Fibroblast of lung (primary cell): ENCODE measurements at regions not wholly inside any gene's neighbourhood (a gene's known extent, or its start where the extent isn't known, plus 50 kb on each side); places are given as distances from the start of the nearest gene placed in this dataset.

Experiments
- DNase-seq, 2 donors: peaks; one replicate each; pipeline versions ENCODE4 v3.0.0 to v3.0.0-alpha.2; 2010; ENCODE audit warnings: low read depth in 2 of 2
- H2AFZ ChIP-seq: 2 replicates; pipeline ENCODE4 v1.5.1; 2012; ENCODE audit warnings: low read length, control low read depth, inconsistent platforms
- H3K27ac ChIP-seq: 2 replicates; pipeline ENCODE4 v1.5.1; 2011; ENCODE audit warnings: low read length, control low read depth; ENCODE audit not compliant: insufficient read depth
- H3K27me3 ChIP-seq: 2 replicates; pipeline ENCODE4 v1.5.1; 2011; ENCODE audit warnings: mild to moderate bottlenecking, low read length; ENCODE audit not compliant: control insufficient read depth, insufficient read depth
- H3K36me3 ChIP-seq: 2 replicates; pipeline ENCODE4 v1.5.1; 2011; ENCODE audit warnings: low read length; ENCODE audit not compliant: control insufficient read depth, insufficient read depth
- H3K4me1 ChIP-seq: 2 replicates; pipeline ENCODE4 v1.5.1; 2011; ENCODE audit warnings: low read length; ENCODE audit not compliant: control insufficient read depth, insufficient read depth; ENCODE audit errors: extremely low read depth
- H3K4me2 ChIP-seq: 2 replicates; pipeline ENCODE4 v1.5.1; 2011; ENCODE audit warnings: low read length, control low read depth; ENCODE audit not compliant: insufficient read depth; ENCODE audit errors: extremely low read depth
- H3K4me3 ChIP-seq, 4 experiments: fragments of 200-600 bp in 1 of 4; sonication (generic) in 1 of 4; replicated peaks in 1 of 4; 2 replicates each; pipeline ENCODE4 v1.5.1; 2011 to 2016; ENCODE audit warnings: low read length in 4 of 4, low read depth in 3 of 4, mild to moderate bottlenecking in 3 of 4, control low read depth in 2 of 4, inconsistent platforms in 1 of 4, mixed read lengths in 1 of 4; ENCODE audit not compliant: insufficient read depth in 1 of 4; ENCODE audit errors: control extremely low read depth in 1 of 4
- H3K79me2 ChIP-seq: 2 replicates; pipeline ENCODE4 v1.5.1; 2012; ENCODE audit warnings: mild to moderate bottlenecking, low read length, inconsistent platforms; ENCODE audit not compliant: control insufficient read depth, insufficient read depth
- H3K9ac ChIP-seq: 2 replicates; pipeline ENCODE4 v1.5.1; 2011; ENCODE audit warnings: mild to moderate bottlenecking, low read length, control low read depth; ENCODE audit not compliant: insufficient read depth
- H3K9me3 ChIP-seq: 2 replicates; pipeline ENCODE4 v1.5.1; 2012; ENCODE audit warnings: low read depth, low read length; ENCODE audit not compliant: control insufficient read depth, insufficient read depth
- H4K20me1 ChIP-seq: 2 replicates; pipeline ENCODE4 v1.5.1; 2011; ENCODE audit warnings: low read length; ENCODE audit not compliant: control insufficient read depth, insufficient read depth; ENCODE audit errors: extremely low read depth
- CTCF ChIP-seq, 2 donors: IDR thresholded peaks in 1 of 2; conservative IDR thresholded peaks in 1 of 2; 1 replicate in 1 of 2; 2 replicates in 1 of 2; pipeline ENCODE4 v1.5.1; 2011 to 2012; ENCODE audit warnings: low read length in 2 of 2, control low read depth in 1 of 2, inconsistent platforms in 1 of 2, low read depth in 1 of 2, mild to moderate bottlenecking in 1 of 2
- EZH2 ChIP-seq: IDR thresholded peaks from 2 replicates; pipeline ENCODE4 v1.5.1; 2012; ENCODE audit warnings: low read length, control low read depth, mild to moderate bottlenecking; ENCODE audit errors: missing control alignments

GRCh38 chr6:164436976-164437375 is 872.4 kb downstream of the C6orf118 start:
- Histone ChIP-seq H3K4me2 (no peak overlapping the region), H3K79me2 (no peaks in the 10 kb centered on the region), H3K27me3 (no peaks in the 10 kb centered on the region), H3K4me3 (no peak overlapping the region), H3K27ac (no peak overlapping the region), H2AFZ (no peak overlapping the region), H3K36me3 (no peaks in the 10 kb centered on the region), H3K4me1 (no peaks in the 10 kb centered on the region), H3K9ac (no peak overlapping the region), H3K9me3 (no peaks in the 10 kb centered on the region), H4K20me1 (no peaks in the 10 kb centered on the region)
- no peak for DNase-seq
- no peak for TF ChIP-seq EZH2

- no peaks in the 10 kb centered on the region for H3K36me3 ChIP-seq
- no peaks in the 10 kb centered on the region for H4K20me1 ChIP-seq
- no peaks in the 10 kb centered on the region for H3K9me3 ChIP-seq
- no peak for DNase-seq
- no peaks in the 10 kb centered on the region for H3K27me3 ChIP-seq
- no peak overlapping the region for H3K4me2 ChIP-seq
- H3K4me1 ChIP-seq = no peaks in the 10 kb centered on the region
- H2AFZ ChIP-seq = no peak overlapping the region
- TF ChIP-seq CTCF (conservative IDR thresholded peaks at IDR 0.05 in 1 of 2, IDR thresholded peaks at IDR 0.05 in 1 of 2; ENCODE audit: low read depth in 1 of 2, low read length in 2 of 2) = no peak
- TF ChIP-seq EZH2 = no peak
- no peak overlapping the region for H3K27ac ChIP-seq
- H3K9ac ChIP-seq = no peak overlapping the region
- no peak overlapping the region for H3K4me3 ChIP-seq
- no peaks in the 10 kb centered on the region for H3K79me2 ChIP-seq
These were observed 881.5 kb downstream of the C6orf118 start for GRCh38 chr6:164427728-164428402.

- no peaks in the 10 kb centered on the region for H3K4me1 ChIP-seq
- H3K9ac ChIP-seq = no peak overlapping the region
- no peaks in the 10 kb centered on the region for H4K20me1 ChIP-seq
- H3K4me2 ChIP-seq = no peak overlapping the region
- no peaks in the 10 kb centered on the region for H3K36me3 ChIP-seq
- H3K27ac ChIP-seq = no peak overlapping the region
- no peaks in the 10 kb centered on the region for H3K27me3 ChIP-seq
- no peak overlapping the region for H2AFZ ChIP-seq
- no peaks in the 10 kb centered on the region for H3K9me3 ChIP-seq
- TF ChIP-seq CTCF (conservative IDR thresholded peaks at IDR 0.05 in 1 of 2, IDR thresholded peaks at IDR 0.05 in 1 of 2; ENCODE audit: low read depth in 1 of 2, low read length in 2 of 2) = no peak
- TF ChIP-seq EZH2 = no peak
- no peaks in the 10 kb centered on the region for H3K79me2 ChIP-seq
- DNase-seq = no peak
- no peak overlapping the region for H3K4me3 ChIP-seq
These were observed 884.9 kb downstream of the C6orf118 start for GRCh38 chr6:164424489-164424888.
